KMS-11 (cell line): ENCODE measurements at regions not wholly inside any gene's neighbourhood (a gene's known extent, or its start where the extent isn't known, plus 50 kb on each side); places are given as distances from the start of the nearest gene placed in this dataset.

Experiments
- H2AFZ ChIP-seq: fragments of 200-600 bp; sonication (generic); 2 replicates; pipeline ENCODE4 v1.6.1; 2016; ENCODE audit warnings: antibody characterized with exemption, mixed run types, low read depth
- H3K27ac ChIP-seq: fragments of 200-600 bp; sonication (generic); 2 replicates; pipeline ENCODE4 v1.6.1; 2016; ENCODE audit warnings: mild to moderate bottlenecking, mixed run types
- H3K27me3 ChIP-seq: fragments of 200-600 bp; sonication (generic); 2 replicates; pipeline ENCODE4 v1.6.1; 2017; ENCODE audit warnings: mild to moderate bottlenecking, low read depth, mixed run types, moderate library complexity; ENCODE audit not compliant: insufficient read depth
- H3K36me3 ChIP-seq: fragments of 200-600 bp; sonication (generic); 2 replicates; pipeline ENCODE4 v1.6.1; 2017; ENCODE audit warnings: mild to moderate bottlenecking, mixed run types; ENCODE audit not compliant: insufficient read depth
- H3K4me1 ChIP-seq: fragments of 200-600 bp; sonication (generic); 2 replicates; pipeline ENCODE4 v1.6.1; 2016; ENCODE audit warnings: mild to moderate bottlenecking, low read depth, mixed run types; ENCODE audit not compliant: poor library complexity, severe bottlenecking
- H3K4me2 ChIP-seq: fragments of 200-600 bp; sonication (generic); 2 replicates; pipeline ENCODE4 v1.7.0; 2016; ENCODE audit warnings: mild to moderate bottlenecking, mixed run types
- H3K4me3 ChIP-seq: fragments of 200-600 bp; sonication (generic); IDR thresholded peaks from 2 replicates; pipeline ENCODE4 v1.6.1; 2017; ENCODE audit warnings: low read depth, low read length, mixed read lengths; ENCODE audit not compliant: insufficient read depth
- H3K79me2 ChIP-seq: fragments of 200-600 bp; sonication (generic); 2 replicates; pipeline ENCODE4 v1.6.1; 2016; ENCODE audit warnings: low read depth, mixed run types; ENCODE audit not compliant: insufficient read depth
- H3K9ac ChIP-seq: fragments of 200-600 bp; sonication (generic); 2 replicates; pipeline ENCODE4 v1.6.1; 2016; ENCODE audit warnings: mild to moderate bottlenecking, mixed run types
- H4K20me1 ChIP-seq: fragments of 200-600 bp; sonication (generic); 2 replicates; pipeline ENCODE4 v1.6.1; 2016; ENCODE audit warnings: mild to moderate bottlenecking, mixed run types; ENCODE audit not compliant: insufficient read depth
- TF ChIP-seq, protein P1 (sequence below): fragments of 200-600 bp; sonication (generic); conservative IDR thresholded peaks from 2 replicates; pipeline ENCODE4 v1.6.1; 2017; ENCODE audit warnings: low read depth, mild to moderate bottlenecking, antibody characterized with exemption, low read length, moderate library complexity, mixed read lengths

DNA sequence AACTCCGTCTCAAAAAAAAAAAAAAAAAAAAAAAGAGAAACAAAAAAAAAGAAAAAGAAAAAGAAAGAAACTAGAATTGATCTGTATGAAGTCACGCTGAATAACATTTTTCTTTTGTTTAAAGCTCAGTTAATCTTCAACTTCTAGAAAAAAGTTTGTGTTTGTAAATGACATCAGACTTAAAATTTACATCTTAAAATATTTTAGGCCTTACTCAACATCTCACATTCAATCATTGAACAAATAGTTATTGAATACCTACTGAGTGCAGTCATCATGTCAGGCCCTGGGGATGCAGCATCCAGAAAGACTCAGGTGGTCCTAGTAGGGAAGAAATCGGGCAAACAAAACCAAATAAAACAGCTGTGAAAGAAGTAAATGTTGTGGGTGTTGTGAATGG, 292.3 kb upstream of the FANCL start:
- no peaks in the 10 kb centered on the region for H3K27me3 ChIP-seq
- TF ChIP-seq, protein P1, sequence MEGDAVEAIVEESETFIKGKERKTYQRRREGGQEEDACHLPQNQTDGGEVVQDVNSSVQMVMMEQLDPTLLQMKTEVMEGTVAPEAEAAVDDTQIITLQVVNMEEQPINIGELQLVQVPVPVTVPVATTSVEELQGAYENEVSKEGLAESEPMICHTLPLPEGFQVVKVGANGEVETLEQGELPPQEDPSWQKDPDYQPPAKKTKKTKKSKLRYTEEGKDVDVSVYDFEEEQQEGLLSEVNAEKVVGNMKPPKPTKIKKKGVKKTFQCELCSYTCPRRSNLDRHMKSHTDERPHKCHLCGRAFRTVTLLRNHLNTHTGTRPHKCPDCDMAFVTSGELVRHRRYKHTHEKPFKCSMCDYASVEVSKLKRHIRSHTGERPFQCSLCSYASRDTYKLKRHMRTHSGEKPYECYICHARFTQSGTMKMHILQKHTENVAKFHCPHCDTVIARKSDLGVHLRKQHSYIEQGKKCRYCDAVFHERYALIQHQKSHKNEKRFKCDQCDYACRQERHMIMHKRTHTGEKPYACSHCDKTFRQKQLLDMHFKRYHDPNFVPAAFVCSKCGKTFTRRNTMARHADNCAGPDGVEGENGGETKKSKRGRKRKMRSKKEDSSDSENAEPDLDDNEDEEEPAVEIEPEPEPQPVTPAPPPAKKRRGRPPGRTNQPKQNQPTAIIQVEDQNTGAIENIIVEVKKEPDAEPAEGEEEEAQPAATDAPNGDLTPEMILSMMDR = no peak
- no peak overlapping the region for H3K4me2 ChIP-seq
- H3K9ac ChIP-seq = no peak overlapping the region
- no peak overlapping the region for H3K4me3 ChIP-seq
- H3K4me1 ChIP-seq = no peaks in the 10 kb centered on the region
- no peak overlapping the region for H2AFZ ChIP-seq
- no peak overlapping the region for H3K27ac ChIP-seq
- H3K36me3 ChIP-seq = no peaks in the 10 kb centered on the region
- H4K20me1 ChIP-seq = no peaks in the 10 kb centered on the region
- H3K79me2 ChIP-seq = no peaks in the 10 kb centered on the region

DNA sequence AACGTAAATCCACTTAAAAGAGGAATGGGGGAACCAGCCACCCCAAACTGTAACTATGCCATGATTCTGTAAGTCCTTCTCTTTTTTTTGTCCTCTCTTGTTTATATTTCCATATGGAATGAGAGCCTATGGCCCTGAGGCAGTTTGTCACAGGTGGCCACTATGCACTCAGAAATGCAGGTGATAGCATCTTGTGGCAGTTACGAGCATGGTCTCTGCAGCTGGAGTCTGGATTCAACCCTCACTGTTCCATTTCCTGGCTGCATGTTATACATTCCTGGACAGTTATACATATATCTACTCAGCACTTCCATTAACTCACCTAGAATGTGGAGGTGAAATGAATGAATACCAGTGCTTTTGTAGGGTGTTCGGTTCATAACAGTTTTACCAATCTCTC, 291.5 kb upstream of the FANCL start:
- Histone ChIP-seq H2AFZ (no peak overlapping the region), H3K4me1 (no peaks in the 10 kb centered on the region), H3K27me3 (no peaks in the 10 kb centered on the region), H3K27ac (no peak overlapping the region), H3K4me2 (no peak overlapping the region), H3K9ac (no peak overlapping the region), H3K4me3 (no peak overlapping the region), H3K79me2 (no peaks in the 10 kb centered on the region), H4K20me1 (no peaks in the 10 kb centered on the region), H3K36me3 (no peaks in the 10 kb centered on the region)
- TF ChIP-seq, protein P1 = no peak

DNA sequence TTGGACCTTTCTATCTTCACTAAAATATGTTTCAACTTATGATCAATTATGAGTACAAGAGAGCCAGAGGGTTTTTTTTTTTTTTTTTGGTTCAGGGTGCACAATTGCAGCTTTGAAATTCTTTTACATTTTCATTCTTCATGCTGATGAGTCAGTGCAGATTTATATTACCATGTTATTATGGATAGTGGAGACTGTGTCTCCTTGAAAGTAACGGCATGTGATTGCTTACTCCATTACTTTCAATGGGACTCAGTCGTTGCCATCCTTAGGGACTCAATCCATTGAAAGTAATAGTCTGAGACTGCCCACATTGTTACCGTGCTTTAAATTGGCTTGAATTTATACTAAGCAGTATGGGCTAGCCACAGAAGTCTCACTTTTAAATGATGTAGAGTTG, 286.5 kb upstream of the FANCL start:
- no peak overlapping the region for H2AFZ ChIP-seq
- H3K27me3 ChIP-seq = no peaks in the 10 kb centered on the region
- H4K20me1 ChIP-seq = no peaks in the 10 kb centered on the region
- H3K79me2 ChIP-seq = no peaks in the 10 kb centered on the region
- H3K27ac ChIP-seq = no peak overlapping the region
- no peak overlapping the region for H3K9ac ChIP-seq
- TF ChIP-seq, protein P1 = no peak
- H3K4me1 ChIP-seq = no peaks in the 10 kb centered on the region
- H3K4me2 ChIP-seq = no peak overlapping the region
- H3K4me3 ChIP-seq = no peak overlapping the region
- H3K36me3 ChIP-seq = no peaks in the 10 kb centered on the region

DNA sequence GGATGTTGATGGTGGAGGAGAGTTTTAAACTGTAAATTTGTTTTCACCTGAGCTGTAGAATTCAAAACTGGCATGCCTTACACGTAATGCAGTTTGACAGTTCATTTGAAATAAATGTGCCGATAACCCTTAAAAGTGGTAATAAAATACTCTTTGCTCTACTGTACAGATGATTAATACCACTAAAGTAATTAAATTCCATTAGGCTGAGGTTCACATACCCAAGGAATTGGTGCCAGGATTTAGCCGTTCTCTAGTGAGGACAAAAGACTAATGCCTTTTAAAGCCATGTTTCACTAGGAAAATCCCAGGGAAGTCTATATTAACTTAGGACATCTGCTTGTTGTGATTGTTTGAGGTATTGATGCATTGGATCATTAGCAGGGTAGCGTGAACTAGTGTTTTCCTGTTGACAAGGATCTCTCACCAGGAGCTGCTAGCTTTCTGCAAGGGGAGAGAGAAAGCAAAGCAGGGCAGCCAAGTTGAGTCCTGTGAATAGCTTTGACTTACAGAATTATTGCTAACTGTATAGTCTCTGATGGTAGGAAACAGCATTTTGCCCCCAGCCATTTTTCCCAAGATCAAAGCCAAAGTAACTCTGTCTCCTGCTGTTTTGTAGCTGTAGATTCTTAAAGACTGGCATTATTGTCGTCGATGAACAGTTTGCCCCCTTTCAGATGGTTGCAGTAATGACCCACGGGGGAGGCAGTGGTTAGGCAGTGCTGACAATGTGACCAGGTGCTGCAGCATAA, 280.9 kb upstream of the FANCL start:
- Histone ChIP-seq H3K36me3 (no peaks in the 10 kb centered on the region), H3K79me2 (no peaks in the 10 kb centered on the region), H3K4me2 (no peak overlapping the region), H2AFZ (no peak overlapping the region), H3K4me3 (no peak overlapping the region), H3K9ac (no peak overlapping the region), H3K4me1 (no peaks in the 10 kb centered on the region), H4K20me1 (no peaks in the 10 kb centered on the region), H3K27me3 (no peaks in the 10 kb centered on the region; the same call in 1 of the 2 replicates), H3K27ac (no peak overlapping the region)
- TF ChIP-seq, protein P1 = no peak
